Inflammatory macrophage treated with lipopolysaccharide for 4 hours (primary cell): ENCODE measurements at regions not wholly inside any gene's neighbourhood (a gene's known extent, or its start where the extent isn't known, plus 50 kb on each side); places are given as distances from the start of the nearest gene placed in this dataset.

Experiments used
- DNase-seq: peaks from one replicate; pipeline ENCODE4 v3.0.0-alpha.2; 2020

DNA sequence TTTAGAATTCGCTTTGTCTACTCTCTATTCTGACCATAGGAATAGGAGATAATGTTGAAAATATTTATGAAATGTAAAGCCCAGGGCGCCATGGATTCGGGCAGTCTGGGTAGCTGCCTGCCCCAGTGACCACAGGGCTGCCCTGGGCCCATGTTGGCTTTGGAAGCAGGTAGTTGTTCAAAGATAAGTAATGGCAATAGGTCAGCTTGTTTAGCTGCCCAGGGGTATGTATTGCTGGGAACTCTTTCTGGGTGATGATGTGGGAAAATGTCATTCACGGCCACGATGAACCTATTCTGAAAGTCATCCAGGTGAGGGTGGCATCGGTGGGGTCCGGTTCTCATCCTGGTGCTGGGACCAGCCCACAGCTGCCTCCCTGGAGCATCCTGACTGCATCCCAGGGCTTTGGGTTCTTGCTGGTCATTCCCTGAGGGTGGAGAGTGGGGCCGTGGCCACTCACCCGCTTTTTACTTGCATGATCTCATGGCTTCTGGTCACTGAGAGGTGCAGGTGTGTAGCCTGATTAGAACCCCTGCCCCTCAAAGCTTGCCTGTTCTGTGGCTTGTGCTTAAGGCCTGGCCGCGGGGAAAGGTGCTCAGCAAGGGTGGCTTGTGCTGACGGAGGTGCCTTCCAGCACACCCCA is 102.8 kb downstream of the ERMARD start:
- DNase-seq, result no peak

DNA sequence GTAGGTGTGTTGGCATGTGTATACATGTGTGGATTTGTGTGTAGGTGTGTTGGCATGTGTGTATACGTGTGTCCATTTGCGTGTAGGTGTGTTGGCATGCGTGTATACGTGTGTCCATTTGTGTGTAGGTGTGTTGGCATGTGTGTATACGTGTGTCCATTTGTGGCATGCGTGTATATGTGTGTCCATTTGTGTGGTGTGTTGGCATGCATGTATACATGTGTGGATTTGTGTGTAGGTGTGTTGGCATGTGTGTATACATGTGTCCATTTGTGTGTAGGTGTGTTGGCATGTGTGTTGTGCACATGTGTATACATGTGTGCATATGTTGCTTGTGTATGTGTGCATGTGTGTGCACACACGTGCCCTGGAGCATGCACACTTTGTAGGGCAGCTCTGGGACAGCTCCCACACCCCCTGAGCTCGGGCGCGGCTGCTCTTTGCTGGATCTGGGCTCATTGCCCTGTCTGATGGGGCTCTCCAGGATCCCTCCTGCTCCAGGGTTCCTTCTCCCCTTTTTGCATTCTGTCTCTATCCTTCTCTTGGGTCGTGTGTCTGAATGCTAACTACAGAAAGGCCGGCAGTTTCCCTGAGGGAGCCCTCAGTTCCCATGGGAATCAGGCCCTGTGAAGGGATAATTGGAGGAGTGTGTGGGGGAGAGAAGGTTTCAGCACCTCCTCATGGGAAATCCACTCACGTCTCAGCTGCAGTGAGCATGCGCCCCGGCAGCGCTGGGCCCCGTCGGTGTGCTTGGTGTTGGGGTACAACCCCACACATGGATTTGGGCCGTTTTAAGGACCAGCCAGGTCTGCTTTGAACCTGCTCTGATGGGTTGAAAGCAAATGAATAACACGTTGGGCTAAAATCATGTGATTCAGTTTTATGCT is 102.0 kb downstream of the ERMARD start:
- DNase-seq, result no peak

DNA sequence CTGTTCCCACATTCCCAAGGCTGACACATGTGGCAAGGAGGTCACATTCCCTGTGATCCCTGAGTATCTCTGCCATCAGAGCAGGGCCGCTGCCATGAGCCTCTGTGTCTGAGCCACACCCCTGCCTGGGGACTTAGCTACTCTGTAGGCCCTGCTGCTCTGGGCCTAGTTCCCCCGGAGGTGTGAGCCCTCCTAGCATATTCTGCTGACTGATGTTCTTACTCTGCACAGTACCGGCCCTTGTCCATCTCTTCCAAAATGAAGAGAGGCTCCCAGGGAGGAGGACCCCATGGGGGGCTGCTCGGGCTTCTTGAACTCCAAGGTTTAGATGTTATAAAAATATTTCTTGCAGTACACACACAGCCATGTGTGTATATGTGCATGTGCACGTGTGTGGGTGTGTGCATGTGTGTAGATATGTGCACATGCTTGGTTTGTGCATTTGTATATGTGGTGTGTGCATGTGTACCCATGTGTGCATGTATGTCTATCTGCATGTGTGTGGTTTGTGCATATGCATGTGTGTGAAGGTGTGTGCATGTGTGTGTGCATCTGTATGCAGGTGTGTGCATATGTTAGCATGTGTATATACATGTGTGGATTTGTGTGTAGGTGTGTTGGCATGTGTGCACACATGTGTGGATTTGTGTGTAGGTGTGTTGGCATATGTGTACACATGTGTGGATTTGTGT is 101.2 kb downstream of the ERMARD start:
- no peak for DNase-seq

- no peak for DNase-seq
Observed at GRCh38 chr6:169851641-169852503, 100.5 kb downstream of the ERMARD start.

DNA sequence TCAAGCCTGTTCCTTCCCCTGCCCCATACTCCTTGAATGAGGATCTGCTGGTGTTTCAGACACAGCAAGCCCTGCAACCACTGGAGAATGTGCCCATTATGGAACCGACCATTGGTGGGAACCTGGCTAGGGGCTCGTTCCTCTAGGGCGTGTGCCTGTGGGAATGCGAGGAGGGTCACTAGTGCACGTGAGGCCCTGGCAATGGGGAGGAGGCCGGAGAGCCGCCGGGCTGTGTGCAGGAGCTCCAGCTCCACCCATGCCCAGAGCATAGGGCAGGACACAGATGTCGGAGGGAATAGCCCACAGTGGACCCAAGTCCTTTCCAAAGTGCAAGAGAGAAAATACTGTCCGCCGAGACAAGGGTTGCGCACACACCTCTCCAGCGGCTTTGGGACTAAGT is 99.3 kb downstream of the ERMARD start:
- DNase-seq, result no peak

DNA sequence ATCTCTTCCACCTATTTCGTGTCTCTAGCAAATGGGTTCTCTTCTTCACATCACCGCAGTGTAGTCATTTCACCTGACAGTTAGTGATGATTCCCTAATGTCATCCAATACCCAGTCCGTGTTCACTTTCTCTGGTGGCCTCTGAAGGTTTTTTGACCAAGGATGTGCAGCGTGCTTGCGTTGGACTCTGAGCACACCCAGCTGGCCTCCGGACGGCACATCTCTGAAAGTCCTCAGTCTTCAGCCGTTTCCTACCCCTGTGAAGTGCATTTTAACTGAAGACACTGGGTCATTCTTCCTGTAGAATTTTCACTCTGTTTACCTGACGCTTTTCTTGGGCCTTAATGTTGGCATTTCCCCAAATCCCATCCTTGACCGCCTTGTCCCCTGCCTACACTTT is 98.7 kb downstream of the ERMARD start:
- DNase-seq, result no peak

DNA sequence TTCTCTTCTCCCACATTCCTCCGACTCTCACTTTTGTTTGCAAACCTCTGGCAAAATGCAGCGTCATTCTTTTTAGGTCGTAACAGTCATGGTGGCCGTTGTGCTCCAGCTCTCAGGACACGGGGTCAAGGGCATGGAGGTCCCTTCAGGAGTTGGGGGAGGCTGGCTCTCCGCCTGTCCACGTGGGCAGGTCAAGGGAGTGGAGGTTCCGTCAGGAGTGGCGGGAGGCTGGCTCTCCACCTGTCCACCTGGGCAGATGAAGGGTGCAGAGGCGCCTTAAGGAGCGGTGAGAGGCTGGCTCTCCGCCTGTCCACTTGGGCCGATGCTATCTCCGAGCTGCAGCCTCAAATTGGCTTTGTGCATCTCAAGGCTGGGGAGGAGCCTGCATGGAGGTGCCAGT is 98.0 kb downstream of the ERMARD start:
- no peak for DNase-seq

DNA sequence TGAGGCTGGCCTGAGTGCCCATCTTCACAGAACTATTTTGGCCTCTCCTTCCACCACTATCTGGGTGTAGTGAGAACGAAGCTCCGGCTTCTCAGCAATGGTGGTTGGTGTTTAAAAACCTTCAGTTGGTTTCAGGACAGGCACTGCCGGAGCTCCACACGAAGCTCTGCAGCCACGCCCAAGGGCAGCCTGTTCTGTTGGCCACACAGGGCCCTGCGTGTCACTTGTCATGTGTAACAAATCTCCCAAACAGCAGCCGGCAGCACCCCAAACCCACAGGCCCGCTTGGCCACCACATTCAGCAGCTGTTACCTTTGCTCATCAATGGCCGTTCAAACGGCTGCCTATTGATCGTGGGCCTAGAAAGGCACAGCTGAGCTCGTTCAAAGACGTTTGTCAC is 97.5 kb downstream of the ERMARD start:
- no peak for DNase-seq

GRCh38 chr6:169847901-169848311 is 96.5 kb downstream of the ERMARD start:
- DNase-seq, result no peak

- DNase-seq, result no peak
Observed at GRCh38 chr6:169847141-169847674, 95.8 kb downstream of the ERMARD start.

DNA sequence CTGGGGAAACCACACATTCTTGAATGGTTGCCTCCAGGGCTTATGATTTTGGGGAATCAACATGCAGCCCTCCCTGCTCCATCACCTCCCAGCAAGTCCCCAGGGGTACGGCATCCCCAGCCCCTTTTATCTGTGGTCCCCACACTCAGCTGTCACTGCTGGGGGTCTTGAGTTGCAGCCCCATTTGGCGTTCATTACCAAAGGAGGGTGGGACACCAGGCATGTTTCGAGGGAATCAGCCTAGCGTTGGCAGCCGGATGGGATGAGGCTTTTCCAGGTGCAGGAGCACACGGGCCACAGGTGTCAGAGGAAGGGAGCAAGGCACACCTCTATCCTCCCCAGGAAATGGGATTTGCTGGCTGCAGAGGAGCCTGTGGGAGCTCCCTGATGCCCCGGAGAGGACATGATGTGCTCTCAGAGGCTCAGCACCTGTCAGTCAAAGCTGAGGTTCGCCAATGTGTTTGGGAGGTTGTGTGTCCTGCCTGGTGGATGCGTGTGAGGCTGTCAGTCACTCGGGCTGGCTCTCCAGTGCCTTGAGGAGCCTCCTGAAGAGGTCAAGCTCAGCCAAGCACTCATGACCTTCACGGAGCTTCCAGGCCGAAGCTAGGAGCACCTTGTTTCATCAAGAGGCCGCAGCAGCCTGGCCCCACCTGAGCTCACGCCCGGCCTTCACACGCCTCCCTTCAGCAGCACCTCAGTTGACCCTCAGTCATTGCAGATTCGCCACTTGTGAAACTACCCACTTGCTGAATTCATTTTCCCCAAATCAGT is 95.0 kb downstream of the ERMARD start:
- no peak for DNase-seq

GRCh38 chr6:169845426-169846285 is 94.2 kb downstream of the ERMARD start:
- DNase-seq, result no peak

GRCh38 chr6:169844946-169845345 is 93.5 kb downstream of the ERMARD start:
- DNase-seq, result no peak

- DNase-seq, result no peak
Observed at GRCh38 chr6:169843991-169844390, 92.6 kb downstream of the ERMARD start.

GRCh38 chr6:169843110-169843509 is 91.7 kb downstream of the ERMARD start:
- DNase-seq, result no peak

DNA sequence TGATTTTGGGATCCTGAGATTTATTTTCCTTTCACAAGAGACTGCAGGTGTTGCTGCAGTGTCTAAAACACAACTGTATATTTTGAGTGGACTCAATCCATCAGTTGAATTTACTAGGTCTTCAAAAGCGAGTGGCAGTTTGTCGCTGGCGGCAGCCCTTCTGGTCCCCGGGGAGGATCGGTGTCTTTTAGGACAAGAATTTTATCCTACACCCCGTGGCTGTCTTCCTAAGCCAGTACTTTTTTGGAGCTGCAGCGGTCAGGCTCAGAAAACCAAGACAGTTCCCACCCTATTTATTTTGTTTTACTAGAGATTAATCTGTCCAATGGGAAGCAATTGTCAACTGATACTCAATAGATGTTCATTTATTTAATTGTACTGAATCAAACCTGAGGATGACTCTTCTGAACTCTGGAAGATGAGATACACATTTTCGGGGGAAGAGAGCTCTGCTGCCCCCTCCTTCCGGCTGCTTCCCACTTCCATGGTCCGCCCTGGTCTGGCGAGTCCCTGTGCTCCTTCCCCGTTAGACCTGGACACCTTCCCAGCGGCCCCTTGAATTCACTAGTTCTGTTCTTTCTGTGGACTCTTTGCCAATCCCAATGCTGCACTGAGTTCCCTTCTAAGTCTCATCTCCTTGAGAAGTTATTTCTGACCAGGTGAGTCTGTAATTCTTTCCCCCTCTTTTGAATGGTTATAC is 90.6 kb downstream of the ERMARD start:
- no peak for DNase-seq

DNA sequence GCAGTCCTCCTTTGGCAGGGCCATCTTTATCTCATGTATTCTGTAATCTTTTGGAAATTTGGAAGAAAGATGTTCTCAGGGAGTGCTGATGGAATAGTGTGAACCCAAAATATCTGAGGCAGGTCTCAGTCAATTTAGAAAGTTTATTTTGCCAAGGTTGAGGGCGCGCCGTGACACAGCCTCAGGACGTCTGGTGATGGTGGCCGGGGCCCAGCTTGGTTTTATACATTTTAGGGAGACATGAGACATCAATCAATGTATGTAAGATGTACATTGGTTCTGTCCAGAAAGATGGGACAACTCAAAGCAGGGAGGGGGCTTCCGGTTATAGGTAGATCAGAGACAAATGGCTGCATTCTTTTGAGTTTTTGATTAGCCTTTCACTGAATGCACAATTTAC is 89.8 kb downstream of the ERMARD start:
- DNase-seq, result no peak

DNA sequence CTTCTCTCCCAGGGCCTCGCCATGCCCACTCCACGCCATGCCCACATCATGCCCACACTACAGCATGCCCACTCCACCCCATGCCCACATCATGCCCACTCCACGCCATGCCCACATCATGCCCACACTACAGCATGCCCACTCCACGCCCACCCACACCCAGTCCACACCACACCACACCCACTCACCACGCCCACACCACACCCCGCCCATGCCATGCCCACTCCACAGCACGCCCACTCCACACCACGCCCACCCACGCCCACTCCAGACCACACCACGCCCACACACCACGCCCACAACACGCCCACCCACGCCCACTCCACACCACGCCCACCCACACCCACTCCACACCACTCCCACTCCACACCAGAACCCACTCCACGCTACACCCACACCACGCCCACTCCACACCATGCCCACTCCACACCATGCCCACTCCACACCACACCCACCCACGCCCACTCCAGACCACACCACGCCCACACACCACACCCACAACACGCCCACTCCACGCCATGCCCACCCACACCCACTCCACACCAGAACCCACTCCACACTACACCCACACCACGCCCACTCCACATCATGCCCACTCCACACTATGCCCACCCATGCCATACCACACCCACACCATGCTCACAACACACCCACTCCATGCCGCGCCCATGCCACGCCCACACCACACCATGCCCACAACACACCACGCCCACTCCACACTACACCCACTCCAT is 88.6 kb downstream of the ERMARD start:
- no peak for DNase-seq

GRCh38 chr6:169839493-169839892 is 88.1 kb downstream of the ERMARD start:
- no peak for DNase-seq
